GM12873 (cell line): ENCODE measurements at regions not wholly inside any gene's neighbourhood (a gene's known extent, or its start where the extent isn't known, plus 50 kb on each side); places are given as distances from the start of the nearest gene placed in this dataset.

Source experiments
- TF ChIP-seq, protein P1 (sequence below): IDR thresholded peaks from 2 replicates; pipeline ENCODE4 v1.5.1; 2012; ENCODE audit warnings: low read depth, mild to moderate bottlenecking, moderate library complexity, low read length, control low read depth; ENCODE audit not compliant: insufficient read depth; ENCODE audit errors: missing control alignments

DNA sequence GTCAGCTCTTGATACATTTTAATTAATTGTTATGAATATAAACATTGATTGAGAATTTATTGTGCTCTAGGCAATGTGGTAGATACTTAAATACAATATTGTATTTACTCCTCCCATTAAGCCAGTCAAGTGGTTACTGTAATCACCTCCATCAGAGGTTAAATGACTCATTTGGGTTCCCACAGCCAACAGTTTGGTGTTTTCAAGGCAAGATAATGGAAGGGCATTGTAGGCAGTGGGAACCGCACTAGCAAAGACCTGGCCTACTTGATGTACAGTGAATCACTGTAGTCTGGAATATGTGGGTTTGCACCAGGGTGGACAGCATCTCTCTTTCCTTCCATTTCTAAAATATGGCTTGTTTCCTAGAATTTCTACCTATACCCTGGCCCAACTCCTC is 127.4 kb downstream of the EDEM1 start:
- TF ChIP-seq, protein P1, sequence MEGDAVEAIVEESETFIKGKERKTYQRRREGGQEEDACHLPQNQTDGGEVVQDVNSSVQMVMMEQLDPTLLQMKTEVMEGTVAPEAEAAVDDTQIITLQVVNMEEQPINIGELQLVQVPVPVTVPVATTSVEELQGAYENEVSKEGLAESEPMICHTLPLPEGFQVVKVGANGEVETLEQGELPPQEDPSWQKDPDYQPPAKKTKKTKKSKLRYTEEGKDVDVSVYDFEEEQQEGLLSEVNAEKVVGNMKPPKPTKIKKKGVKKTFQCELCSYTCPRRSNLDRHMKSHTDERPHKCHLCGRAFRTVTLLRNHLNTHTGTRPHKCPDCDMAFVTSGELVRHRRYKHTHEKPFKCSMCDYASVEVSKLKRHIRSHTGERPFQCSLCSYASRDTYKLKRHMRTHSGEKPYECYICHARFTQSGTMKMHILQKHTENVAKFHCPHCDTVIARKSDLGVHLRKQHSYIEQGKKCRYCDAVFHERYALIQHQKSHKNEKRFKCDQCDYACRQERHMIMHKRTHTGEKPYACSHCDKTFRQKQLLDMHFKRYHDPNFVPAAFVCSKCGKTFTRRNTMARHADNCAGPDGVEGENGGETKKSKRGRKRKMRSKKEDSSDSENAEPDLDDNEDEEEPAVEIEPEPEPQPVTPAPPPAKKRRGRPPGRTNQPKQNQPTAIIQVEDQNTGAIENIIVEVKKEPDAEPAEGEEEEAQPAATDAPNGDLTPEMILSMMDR: no peak

DNA sequence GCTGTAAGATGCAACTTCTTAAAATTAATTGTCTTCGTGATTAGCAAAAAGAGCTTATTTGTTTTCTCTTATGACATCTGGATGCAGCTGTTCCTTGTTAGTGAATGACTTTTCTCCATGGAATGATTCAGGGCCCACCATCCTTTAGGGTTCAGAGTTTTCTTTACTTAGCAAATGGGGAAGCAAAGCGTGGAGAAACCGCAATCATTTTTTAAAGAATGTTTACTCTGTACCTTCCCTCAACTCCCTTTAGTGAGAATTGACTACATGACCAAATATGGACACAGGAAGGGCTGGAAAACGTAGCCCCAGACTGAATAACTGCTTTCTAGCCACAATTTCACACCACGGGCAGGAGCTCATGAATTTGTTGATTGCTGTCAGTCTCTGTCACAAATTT is 130.1 kb downstream of the EDEM1 start:
- TF ChIP-seq, protein P1: no peak

DNA sequence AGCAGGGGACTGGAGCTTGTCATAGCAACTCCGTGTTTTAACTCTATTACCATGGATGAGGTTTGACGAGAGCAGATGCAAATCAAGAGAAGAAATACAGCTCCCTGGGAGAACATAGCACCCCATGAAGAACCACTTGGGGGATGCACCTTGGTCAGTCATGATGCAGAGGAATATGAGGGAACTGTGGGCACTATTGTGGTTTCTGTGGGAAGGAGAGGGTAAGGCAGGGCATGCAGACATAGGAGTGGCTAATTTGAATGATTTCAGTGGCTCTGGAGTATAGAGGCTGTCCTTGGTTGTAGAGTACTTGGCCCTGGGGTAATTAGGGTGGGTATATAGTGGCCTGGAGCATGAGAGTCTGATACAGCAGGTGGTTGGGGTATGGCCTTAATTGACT is 131.9 kb downstream of the EDEM1 start:
- TF ChIP-seq, protein P1: no peak

DNA sequence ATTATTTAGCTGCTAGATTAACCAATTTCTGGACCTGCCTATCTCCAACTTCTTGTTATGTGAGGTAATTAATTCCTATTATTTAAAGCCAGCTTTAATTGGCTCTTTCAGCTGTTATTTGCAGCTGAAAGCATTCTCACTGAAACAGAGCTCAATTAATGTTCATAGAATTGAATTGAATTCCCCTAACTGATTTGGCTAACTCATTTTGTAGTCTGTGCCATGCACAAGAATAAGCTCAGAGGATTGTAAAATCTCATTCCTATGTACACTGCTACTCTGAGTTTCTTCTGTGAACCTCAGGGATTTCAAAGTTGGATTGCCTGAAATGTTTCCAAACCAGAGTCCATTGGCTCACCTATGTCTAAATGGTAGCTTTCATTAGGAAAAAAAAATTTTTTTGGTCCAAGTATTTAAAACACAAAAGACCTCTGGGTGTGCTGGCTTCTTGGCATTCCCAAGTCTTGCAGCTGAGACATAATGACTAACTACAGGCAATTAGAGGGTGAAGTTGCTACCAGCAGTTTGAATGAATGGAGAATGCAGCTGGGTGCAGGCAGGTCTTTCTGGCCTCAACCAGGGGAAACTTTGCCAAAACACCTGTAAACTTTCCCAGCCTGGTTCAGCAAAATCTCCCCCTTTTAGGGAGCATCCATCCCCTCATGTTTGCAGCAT is 134.3 kb downstream of the EDEM1 start:
- TF ChIP-seq, protein P1: no peak

DNA sequence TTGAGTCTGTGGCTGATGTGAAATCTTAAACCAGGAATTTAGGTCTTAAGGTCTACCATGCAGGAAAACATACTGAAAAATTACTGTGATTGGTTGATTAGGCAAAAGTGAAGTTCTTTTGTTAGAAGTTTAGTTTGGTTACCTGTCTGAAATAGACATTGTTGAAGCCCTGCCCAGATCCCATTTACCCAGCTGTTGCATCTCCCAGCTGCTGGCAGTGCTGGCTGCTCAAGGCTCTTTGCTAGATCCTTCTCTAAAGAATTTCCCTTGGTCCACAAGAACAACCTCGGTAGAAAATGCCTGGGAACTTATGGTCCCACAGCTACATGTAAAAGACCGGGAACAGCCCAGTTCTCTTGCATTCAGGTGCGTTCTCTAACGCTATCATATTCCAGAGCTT is 137.3 kb downstream of the EDEM1 start:
- TF ChIP-seq, protein P1: no peak

DNA sequence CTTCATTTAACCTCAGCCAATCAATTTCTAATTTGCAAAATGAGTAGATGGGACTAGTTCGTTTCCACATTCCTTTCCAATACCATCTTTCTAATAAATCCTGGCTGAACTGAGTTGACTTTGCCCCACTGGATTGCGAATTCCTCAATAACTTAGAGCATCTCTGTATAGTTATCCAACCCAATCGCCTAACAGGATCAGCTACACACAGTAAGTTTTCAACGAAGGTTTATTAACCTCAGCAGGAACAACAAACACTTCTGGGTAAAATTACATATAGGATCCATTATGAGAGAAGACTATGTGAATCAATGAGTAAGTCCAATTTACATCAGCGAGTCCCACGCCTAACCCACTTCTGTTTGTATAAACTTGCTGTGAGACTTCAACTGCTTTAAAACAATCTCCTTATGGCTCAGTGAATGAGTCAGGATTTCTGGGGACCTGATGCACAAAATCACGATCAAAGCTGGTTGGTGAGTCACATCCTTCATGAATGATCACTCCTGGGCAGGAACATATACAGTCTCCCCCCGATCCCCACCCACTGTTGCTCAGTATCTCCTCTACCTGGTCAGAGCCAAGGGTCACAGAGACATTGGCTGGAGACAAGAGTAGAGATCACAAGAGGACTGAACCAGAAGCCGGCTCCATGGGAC is 142.8 kb downstream of the EDEM1 start:
- TF ChIP-seq, protein P1: no peak

DNA sequence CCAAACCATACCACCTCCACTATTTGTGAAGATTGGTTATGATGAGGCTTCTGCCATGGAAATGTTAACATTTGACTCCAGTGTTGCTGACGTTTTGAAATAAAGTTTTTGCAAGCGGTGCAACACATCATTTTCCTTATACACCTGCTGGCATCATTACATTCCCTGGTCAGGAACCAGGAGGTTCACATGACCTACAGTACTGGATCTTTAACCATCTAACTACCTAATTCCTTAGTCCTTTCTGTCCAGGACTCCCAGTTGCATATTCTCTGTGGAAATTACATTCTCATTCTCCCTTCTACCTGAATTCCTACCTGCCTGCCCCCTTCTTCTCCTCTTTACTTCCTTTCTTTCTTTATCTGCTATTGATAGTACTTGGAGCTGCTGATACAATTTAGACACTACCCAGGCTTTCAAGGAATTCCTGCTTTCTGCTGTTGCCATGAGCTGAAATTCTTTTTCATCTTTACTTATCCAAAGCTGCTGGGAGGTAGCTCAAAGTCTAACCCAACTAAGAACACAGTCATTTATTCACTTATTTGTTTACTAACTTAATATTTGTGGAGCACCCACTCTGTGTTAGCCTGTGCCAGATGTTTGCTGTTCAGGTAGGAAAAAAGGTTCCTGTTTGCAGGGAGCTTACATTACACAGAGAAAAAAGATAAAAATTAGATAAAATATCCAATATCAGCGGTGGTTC is 144.2 kb downstream of the EDEM1 start:
- TF ChIP-seq, protein P1: no peak
